Heart left ventricle (tissue), 16 donors: ENCODE measurements at regions not wholly inside any gene's neighbourhood (a gene's known extent, or its start where the extent isn't known, plus 50 kb on each side); places are given as distances from the start of the nearest gene placed in this dataset.

ENCODE experiments used
- ATAC-seq, 4 donors: fragments of 200-7000 bp; cut with Tn5 transposase; one replicate each; pipeline ENCODE4 v1.9.1; 2020 to 2022; ENCODE audit warnings: moderate library complexity in 4 of 4, mild to moderate bottlenecking in 3 of 4, moderate number of reproducible peaks in 1 of 4
- DNase-seq, 5 donors: peaks; one replicate each; pipeline ENCODE4 v3.0.0-alpha.2; 2020
- H3K27ac ChIP-seq, 12 donors: fragments of 200-600 bp; sonication (generic) in 4 of 12; one replicate each; pipeline versions ENCODE4 v1.5.0 to v1.8.0; 2016 to 2022; ENCODE audit warnings: mild to moderate bottlenecking in 2 of 12
- H3K27me3 ChIP-seq, 9 donors: fragments of 200-600 bp; sonication (generic) in 2 of 9; one replicate each; pipeline versions ENCODE4 v1.5.1 to v1.8.0; 2016 to 2022; ENCODE audit warnings: mild to moderate bottlenecking in 3 of 9
- H3K36me3 ChIP-seq, 9 donors: fragments of 200-600 bp; sonication (generic) in 2 of 9; one replicate each; pipeline versions ENCODE4 v1.5.0 to v1.8.0; 2018 to 2022; ENCODE audit warnings: mild to moderate bottlenecking in 2 of 9
- H3K4me1 ChIP-seq, 12 donors: fragments of 200-600 bp; sonication (generic) in 4 of 12; one replicate each; pipeline versions ENCODE4 v1.5.0 to v1.8.0; 2016 to 2022; ENCODE audit warnings: mild to moderate bottlenecking in 3 of 12
- H3K4me3 ChIP-seq, 12 donors: fragments of 200-600 bp; sonication (generic) in 4 of 12; one replicate each; pipeline versions ENCODE4 v1.5.0 to v1.8.0; 2017 to 2022; ENCODE audit warnings: mild to moderate bottlenecking in 9 of 12, moderate library complexity in 4 of 12
- H3K9me3 ChIP-seq, 12 donors: fragments of 200-600 bp; sonication (generic) in 4 of 12; one replicate each; pipeline versions ENCODE4 v1.5.0 to v1.8.0; 2016 to 2022; ENCODE audit warnings: mild to moderate bottlenecking in 1 of 12
- POLR2A ChIP-seq, 2 donors: fragments of 450-650 bp; IDR thresholded peaks; one replicate each; pipeline ENCODE4 v1.6.1; 2017; ENCODE audit warnings: antibody characterized with exemption in 2 of 2, mild to moderate bottlenecking in 2 of 2, moderate library complexity in 2 of 2
- WGBS, 4 donors: extraction: QIAGEN DNeasy Blood & Tissue Kit in 2 of 4; methylation state at CpG; one replicate each; pipeline versions ENCODE4 v1.1.5 to v1.1.7; 2013 to 2018; 5-methylcytosine and 5-hydroxymethylcytosine counted together
- intact Hi-C, 10 donors: fragments of 100-400 bp; cut with DNase I; formaldehyde crosslinking; loops; one replicate each; pipeline versions ENCODE4 v1.11.1 to v1.14.2; 2022
- TF ChIP-seq, protein P1 (sequence below), 12 donors: fragments of 200-600 bp; sonication (generic) in 4 of 12; IDR thresholded peaks; one replicate each; pipeline versions ENCODE4 v1.5.0 to v1.8.0; 2018 to 2022; ENCODE audit warnings: antibody characterized with exemption in 12 of 12, mild to moderate bottlenecking in 5 of 12
- donor health status: ischemic (EF 13 %, LVEDD 7.1; RV severe dilation, severe dysfunction).
- donor health status: healthy with polysubstance abuse.
- donor health status: DM: no; HTN: yes; CAD: no.
- donor health status: DM: no; HTN: no; CAD: no.
- donor health status: ischemic (EF 25% LVEDD 6.9; RV normal size, moderate dysfunction).
- donor health status: ischemic (EF 25% LVEDD 5.7; RV mildly dilated, moderate dysfunction).
- donor health status: healthy.
- donor health status: DM: yes; HTN: yes; CAD: no.
- donor health status: ischemic (EF 35%, LVEDD 5.7; RV mildly dilated, moderate dysfunction).
- donor health status: nonischemic (EF 11% LVEDD 7.7; RV severe dilation, severe dysfunction).
- donor health status: DM: yes; HTN: yes; CAD: no.
- donor health status: PGD.
- donor health status: ischemic (EF 29% LVEDD 5.4; RV normal size, mild dysfunction).
- donor health status: nonischemic (EF 23%, LVEDD 6.1; RV moderate dilation, normal function).

DNA sequence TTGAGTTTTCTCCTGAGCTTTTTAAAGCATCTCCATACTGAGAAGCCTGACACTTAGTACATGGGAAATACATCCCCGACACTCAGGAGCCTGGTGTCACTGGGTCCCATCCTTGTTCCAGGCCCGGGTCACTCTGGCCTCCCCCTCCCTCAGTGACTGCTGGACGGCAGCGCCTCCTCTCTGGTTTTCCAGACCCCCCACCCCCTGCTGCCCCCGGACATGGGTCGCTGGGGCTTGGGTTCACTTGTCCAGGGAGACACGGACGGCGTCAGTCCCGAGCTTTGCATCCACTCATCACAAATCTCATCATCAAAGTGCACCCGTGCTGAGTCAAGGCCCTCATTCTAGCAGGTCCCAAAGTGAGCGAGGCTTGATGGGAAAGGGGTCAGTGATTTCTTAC, 243.0 kb downstream of the IRX2 start:
- DNase-seq, result no peak
- H3K27me3 ChIP-seq, result peaks cover 0 to 3% (median 0%) of the 10 kb centered on the region in 9 donors
- H3K36me3 ChIP-seq, result no peaks in the 10 kb centered on the region
- intact Hi-C loops, result no loop called here
- H3K9me3 ChIP-seq, result no peaks in the 10 kb centered on the region
- WGBS, 4 donors, result 74 to 88% (median 84%) methylated on average over 12 of the region's 12 CpGs
- ATAC-seq, result no peak
- H3K4me3 ChIP-seq, result no peak overlapping the region
- H3K27ac ChIP-seq, result no peak overlapping the region
- H3K4me1 ChIP-seq, result no peaks in the 10 kb centered on the region
- TF ChIP-seq, protein P1, sequence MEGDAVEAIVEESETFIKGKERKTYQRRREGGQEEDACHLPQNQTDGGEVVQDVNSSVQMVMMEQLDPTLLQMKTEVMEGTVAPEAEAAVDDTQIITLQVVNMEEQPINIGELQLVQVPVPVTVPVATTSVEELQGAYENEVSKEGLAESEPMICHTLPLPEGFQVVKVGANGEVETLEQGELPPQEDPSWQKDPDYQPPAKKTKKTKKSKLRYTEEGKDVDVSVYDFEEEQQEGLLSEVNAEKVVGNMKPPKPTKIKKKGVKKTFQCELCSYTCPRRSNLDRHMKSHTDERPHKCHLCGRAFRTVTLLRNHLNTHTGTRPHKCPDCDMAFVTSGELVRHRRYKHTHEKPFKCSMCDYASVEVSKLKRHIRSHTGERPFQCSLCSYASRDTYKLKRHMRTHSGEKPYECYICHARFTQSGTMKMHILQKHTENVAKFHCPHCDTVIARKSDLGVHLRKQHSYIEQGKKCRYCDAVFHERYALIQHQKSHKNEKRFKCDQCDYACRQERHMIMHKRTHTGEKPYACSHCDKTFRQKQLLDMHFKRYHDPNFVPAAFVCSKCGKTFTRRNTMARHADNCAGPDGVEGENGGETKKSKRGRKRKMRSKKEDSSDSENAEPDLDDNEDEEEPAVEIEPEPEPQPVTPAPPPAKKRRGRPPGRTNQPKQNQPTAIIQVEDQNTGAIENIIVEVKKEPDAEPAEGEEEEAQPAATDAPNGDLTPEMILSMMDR (IDR thresholded peaks at IDR 0.05), result no peak
- TF ChIP-seq POLR2A (IDR thresholded peaks at IDR 0.05), result no peak

DNA sequence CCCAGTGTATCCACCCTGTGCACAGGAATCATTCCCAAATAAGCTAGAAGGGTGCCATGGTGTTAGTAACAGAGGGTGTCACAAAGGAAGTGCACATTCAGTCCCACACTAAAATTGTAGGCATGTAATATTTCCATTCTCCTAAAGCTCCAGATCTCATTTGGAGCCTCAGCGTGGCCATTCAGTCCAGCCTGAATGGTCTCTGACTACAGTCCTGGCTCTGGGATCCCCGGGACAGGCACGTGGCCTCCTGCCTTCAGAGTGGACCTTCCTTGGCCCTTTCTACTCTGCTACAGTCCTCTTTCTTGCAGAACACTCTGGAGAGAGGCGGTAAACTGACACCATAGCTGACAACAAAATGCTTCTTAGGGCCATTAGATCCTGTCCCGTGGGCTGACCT, 243.9 kb downstream of the IRX2 start:
- 72 to 85% (median 81%) methylated on average over 5 of the region's 5 CpGs for WGBS, 4 donors
- H3K4me3 ChIP-seq, result no peak overlapping the region
- H3K36me3 ChIP-seq, result no peaks in the 10 kb centered on the region
- H3K27me3 ChIP-seq, result peaks cover 0 to 5% (median 0%) of the 10 kb centered on the region in 9 donors
- DNase-seq, result no peak
- H3K27ac ChIP-seq, result no peak overlapping the region
- intact Hi-C loops, result no loop called here
- no peaks in the 10 kb centered on the region for H3K4me1 ChIP-seq
- no peak for ATAC-seq
- no peaks in the 10 kb centered on the region for H3K9me3 ChIP-seq
- no peak for TF ChIP-seq POLR2A (IDR thresholded peaks at IDR 0.05)
- TF ChIP-seq, protein P1 (IDR thresholded peaks at IDR 0.05), result no peak

DNA sequence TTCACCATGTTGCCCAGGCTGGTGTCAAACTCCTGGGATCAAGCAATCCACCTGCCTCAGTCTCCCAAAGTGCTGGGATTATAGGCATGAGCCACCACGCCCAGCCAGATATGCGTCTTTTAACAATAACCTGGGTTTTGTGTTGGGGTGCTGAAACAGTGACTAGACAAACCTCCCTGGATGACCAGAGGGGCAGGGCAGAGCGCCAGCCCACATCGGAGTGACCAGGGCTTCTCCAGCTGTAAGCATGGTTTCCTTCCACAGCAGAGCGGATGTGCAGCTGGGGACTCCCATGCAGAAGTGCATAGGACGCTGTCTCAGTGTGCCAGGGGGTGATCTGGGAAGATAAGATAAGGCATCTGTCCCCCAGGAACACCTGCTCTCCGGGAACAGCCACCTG, 244.9 kb downstream of the IRX2 start:
- TF ChIP-seq POLR2A (IDR thresholded peaks at IDR 0.05), result no peak
- TF ChIP-seq, protein P1 (IDR thresholded peaks at IDR 0.05), result no peak
- H3K9me3 ChIP-seq, result no peaks in the 10 kb centered on the region
- ATAC-seq (no peak), DNase-seq (no peak)
- intact Hi-C loops, result no loop called here
- no peak overlapping the region for H3K4me3 ChIP-seq
- peaks cover 0 to 5% (median 0%) of the 10 kb centered on the region in 9 donors for H3K27me3 ChIP-seq
- 72 to 82% (median 74%) methylated on average over 7 of the region's 7 CpGs for WGBS, 4 donors
- H3K27ac ChIP-seq, result no peak overlapping the region
- H3K4me1 ChIP-seq, result no peaks in the 10 kb centered on the region
- H3K36me3 ChIP-seq, result no peaks in the 10 kb centered on the region

DNA sequence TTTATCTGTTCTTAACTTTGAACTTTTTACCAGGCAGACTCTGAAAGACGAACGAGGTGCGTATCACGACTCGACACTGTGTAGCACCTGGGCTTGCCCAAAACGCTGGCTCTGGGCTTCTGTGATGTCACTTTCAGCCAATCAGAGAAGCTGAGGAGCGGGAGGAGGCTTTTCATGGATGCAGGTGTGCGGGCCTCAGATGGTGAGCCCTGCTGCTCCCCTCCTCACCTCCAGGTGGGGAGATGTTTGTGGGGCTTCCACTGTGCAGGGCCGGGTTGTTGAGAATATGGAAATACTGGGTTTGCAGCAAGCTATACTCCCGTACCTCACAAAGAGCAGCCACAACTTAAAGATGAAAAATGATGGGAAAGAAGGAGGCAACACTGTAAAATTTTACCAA, 246.3 kb downstream of the IRX2 start:
- H3K4me3 ChIP-seq, result no peak overlapping the region

More for the DNA sequence above, 246.3 kb downstream of the IRX2 start:
- Histone ChIP-seq H3K27me3 (peaks cover 0 to 5% (median 0%) of the 10 kb centered on the region in 9 donors), H3K4me1 (no peaks in the 10 kb centered on the region), H3K27ac (no peak overlapping the region), H3K36me3 (no peaks in the 10 kb centered on the region), H3K9me3 (peaks cover 0 to 7% (median 0%) of the 10 kb centered on the region in 12 donors)
- ATAC-seq (no peak), DNase-seq (no peak)
- 72 to 80% (median 76%) methylated on average over 10 of the region's 10 CpGs for WGBS, 4 donors
- intact Hi-C loops, result no loop called here
- TF ChIP-seq, protein P1 (IDR thresholded peaks at IDR 0.05), result no peak
- no peak for TF ChIP-seq POLR2A (IDR thresholded peaks at IDR 0.05)
